K562 (cell line): ENCODE measurements at regions not wholly inside any gene's neighbourhood (a gene's known extent, or its start where the extent isn't known, plus 50 kb on each side); places are given as distances from the start of the nearest gene placed in this dataset.

Source experiments
- ATAC-seq: fragments of 200-7000 bp; cut with Tn5 transposase; 3 replicates; pipeline ENCODE4 v1.9.1; 2020; ENCODE audit warnings: moderate library complexity
- BruUV-seq: library from RNA; stranded (reverse); fragments of 400-500 nt; replicated peaks from 2 replicates; lab custom pipeline; 2021; lab: Mats Ljungman, UMichigan
- CTCF ChIA-PET: fragments of 300-600 bp; formaldehyde crosslinking; extraction: SDS; loops from one replicate; lab custom pipeline; 2021; ENCODE audit warnings: low intra/inter-chr PET ratio; lab: Yijun Ruan, JAX
- POLR2A ChIA-PET: fragments of 300-600, 350-650 bp; sonication (Branson Sonifier 250); formaldehyde crosslinking; extraction: SDS; loops from one replicate; lab custom pipeline; 2021; ENCODE audit warnings: antibody characterized with exemption, inconsistent platforms; lab: Yijun Ruan, JAX
- DNase-seq, 4 experiments: peaks; one replicate each; pipeline versions ENCODE4 v3.0.0 to v3.0.0-alpha.2; 2011 to 2018; ENCODE audit warnings: low spot score in 3 of 4, mixed read lengths in 3 of 4; ENCODE audit errors: extremely low read depth in 1 of 4
- FAIRE-seq: peaks from 2 replicates; lab custom pipeline; 2011; peaks lifted over from hg19 to GRCh38; lab: Jason Lieb, UNC
- H2AFZ ChIP-seq: 2 replicates; pipeline ENCODE4 v1.6.0; 2011; ENCODE audit warnings: low read depth, low read length, control low read depth, inconsistent platforms
- H3K27ac ChIP-seq: fragments of 200-600 bp; 3 replicates; pipeline ENCODE4 v1.8.0; 2011; ENCODE audit warnings: low read depth, mild to moderate bottlenecking, control low read depth, inconsistent platforms, low read length, moderate library complexity, mixed read lengths; ENCODE audit errors: extremely low read depth
- H3K27me3 ChIP-seq, 2 experiments: fragments of 300-600 bp in 1 of 2; 2 replicates in 1 of 2; 3 replicates in 1 of 2; pipeline versions ENCODE4 v1.6.0 to v1.8.0; 2011; ENCODE audit warnings: inconsistent platforms in 2 of 2, low read length in 2 of 2, mild to moderate bottlenecking in 1 of 2, mixed read lengths in 1 of 2, moderate library complexity in 1 of 2; ENCODE audit not compliant: control insufficient read depth in 2 of 2, insufficient read depth in 2 of 2
- H3K36me3 ChIP-seq: fragments of 300-600 bp; 3 replicates; pipeline ENCODE4 v1.8.0; 2011; ENCODE audit warnings: mild to moderate bottlenecking, low read length, inconsistent platforms; ENCODE audit not compliant: control insufficient read depth, insufficient read depth
- H3K4me1 ChIP-seq, 2 experiments: fragments of 200-600 bp in 1 of 2; replicated peaks in 1 of 2; 2 replicates in 1 of 2; 3 replicates in 1 of 2; pipeline versions ENCODE4 v1.5.1 to v1.8.0; 2011; ENCODE audit warnings: inconsistent platforms in 2 of 2, low read length in 2 of 2, mild to moderate bottlenecking in 1 of 2, mixed read lengths in 1 of 2, moderate library complexity in 1 of 2; ENCODE audit not compliant: control insufficient read depth in 2 of 2, insufficient read depth in 2 of 2
- H3K4me2 ChIP-seq: 2 replicates; pipeline ENCODE4 v1.6.1; 2011; ENCODE audit warnings: low read length, control low read depth, inconsistent platforms, mixed read lengths; ENCODE audit not compliant: insufficient read depth
- H3K4me3 ChIP-seq: fragments of 200-600 bp; sonication (generic), shearing (Covaris generic); 2 replicates; pipeline ENCODE4 v1.5.1; 2016; ENCODE audit warnings: control low read depth, inconsistent platforms
- H3K79me2 ChIP-seq: fragments of 200-600 bp; 3 replicates; pipeline ENCODE4 v1.8.0; 2011; ENCODE audit warnings: low read length, inconsistent platforms; ENCODE audit not compliant: control insufficient read depth, insufficient read depth
- H3K9ac ChIP-seq, 2 experiments: 2 replicates each; pipeline versions ENCODE4 v1.6.0 to v1.6.1; 2011; ENCODE audit warnings: low read depth in 2 of 2, low read length in 2 of 2, control low read depth in 1 of 2, inconsistent platforms in 1 of 2, mild to moderate bottlenecking in 1 of 2, mixed read lengths in 1 of 2; ENCODE audit not compliant: insufficient read depth in 1 of 2
- H3K9me1 ChIP-seq: one replicate; pipeline ENCODE4 v1.6.0; 2011; ENCODE audit warnings: inconsistent platforms, mild to moderate bottlenecking, low read length, moderate library complexity; ENCODE audit not compliant: control insufficient read depth, insufficient read depth
- H3K9me3 ChIP-seq: replicated peaks from 2 replicates; pipeline ENCODE4 v1.5.1; 2011; ENCODE audit warnings: low read depth, low read length, inconsistent platforms; ENCODE audit not compliant: control insufficient read depth, insufficient read depth
- H4K20me1 ChIP-seq: replicated peaks from 2 replicates; pipeline ENCODE4 v1.6.1; 2011; ENCODE audit warnings: low read length, inconsistent platforms, mixed read lengths; ENCODE audit not compliant: control insufficient read depth, insufficient read depth
- KAT8 ChIP-seq: fragments of 450-650 bp; IDR thresholded peaks from 2 replicates; pipeline ENCODE4 v1.6.1; 2016; ENCODE audit warnings: low read depth, mild to moderate bottlenecking
- MCM7 ChIP-seq, 2 experiments: fragments of 450-650 bp; IDR thresholded peaks; 2 replicates each; pipeline ENCODE4 v1.6.1; 2016 to 2018
- PRDM10 ChIP-seq: fragments of 450-650 bp; IDR thresholded peaks from 2 replicates; pipeline ENCODE4 v1.6.1; 2018; ENCODE audit not compliant: partially characterized antibody
- RB1 ChIP-seq: fragments of 450-650 bp; IDR thresholded peaks from 2 replicates; pipeline ENCODE4 v1.6.1; 2017; ENCODE audit warnings: low read depth, mild to moderate bottlenecking
- WGBS: fragments of 100-300 bp; shearing (Covaris generic); methylation state at CpG from one replicate; pipeline ENCODE4 v1.1.6; 2016; ENCODE audit warnings: low coverage, mixed read lengths; ENCODE audit not compliant: insufficient coverage; ENCODE audit errors: missing lambda C conversion rate; 5-methylcytosine and 5-hydroxymethylcytosine counted together
- in situ Hi-C: fragments of 300-500 bp; cut with MboI; formaldehyde crosslinking; loops from 4 replicates; pipeline ENCODE4 v1.15.0; 2018; ENCODE audit warnings: inconsistent platforms, mixed read lengths
- intact Hi-C: fragments of 100-400 bp; cut with micrococcal nuclease; formaldehyde crosslinking; loops from 2 replicates; pipeline ENCODE4 v1.14.2; 2022

- CTCF ChIA-PET = no interaction called here
- H3K27me3 ChIP-seq = no peaks in the 10 kb centered on the region
- no TSS peak for BruUV-seq
- WGBS = 0% methylated on average over 1 of the region's 1 CpG
- no peak overlapping the region for H3K4me2 ChIP-seq
- H3K4me1 ChIP-seq = no peaks in the 10 kb centered on the region
- no peaks in the 10 kb centered on the region for H3K9me1 ChIP-seq
- in situ Hi-C loops = no loop called here
- intact Hi-C loops = no loop called here
- H3K36me3 ChIP-seq = no peaks in the 10 kb centered on the region
- DNase-seq (no peak), FAIRE-seq (no peak), ATAC-seq (no peak)
- H3K79me2 ChIP-seq = no peaks in the 10 kb centered on the region
- TF ChIP-seq RB1 (no peak), KAT8 (no peak), MCM7 (IDR thresholded peaks at IDR 0.05) (no peak), PRDM10 (no peak)
- no peaks in the 10 kb centered on the region for H4K20me1 ChIP-seq
- no peak overlapping the region for H3K27ac ChIP-seq
- no peaks in the 10 kb centered on the region for H3K9me3 ChIP-seq
- H2AFZ ChIP-seq = no peak overlapping the region
- POLR2A ChIA-PET = no interaction called here
- H3K4me3 ChIP-seq = no peak overlapping the region
- H3K9ac ChIP-seq = no peak overlapping the region
Measured at GRCh38 chr16:63606778-63607177, 1515.1 kb downstream of the CDH11 start.
